Endothelial cell of umbilical vein (primary cell): ENCODE measurements at regions not wholly inside any gene's neighbourhood (a gene's known extent, or its start where the extent isn't known, plus 50 kb on each side); places are given as distances from the start of the nearest gene placed in this dataset.

Experiments
- BruUV-seq: library from RNA; stranded (reverse); fragments of 400-500 nt; replicated peaks from 2 replicates; lab custom pipeline; 2021; lab: Mats Ljungman, UMichigan
- CTCF ChIA-PET: fragments of 300-600, 350-600 bp; sonication (Branson Sonifier 250); formaldehyde crosslinking; loops from one replicate; lab custom pipeline; 2021; ENCODE audit warnings: antibody characterized with exemption, inconsistent platforms; lab: Charles Lee
- POLR2A ChIA-PET: fragments of 300-600, 350-600 bp; sonication (Branson Sonifier 250); formaldehyde crosslinking; loops from one replicate; lab custom pipeline; 2021; ENCODE audit warnings: antibody characterized with exemption, inconsistent platforms; lab: Charles Lee
- DNase-seq: peaks from one replicate; pipeline ENCODE4 v3.0.0-alpha.2; 2011; ENCODE audit warnings: low read depth, low spot score
- FAIRE-seq: peaks from 2 replicates; lab custom pipeline; 2011; peaks lifted over from hg19 to GRCh38; lab: Jason Lieb, UNC
- H2AFZ ChIP-seq: 2 replicates; pipeline ENCODE4 v1.6.0; 2012; ENCODE audit warnings: low read depth, low read length, control low read depth, inconsistent platforms
- H3K27ac ChIP-seq: 2 replicates; pipeline ENCODE4 v1.5.1; 2011; ENCODE audit warnings: low read depth, mild to moderate bottlenecking, control low read depth, low read length, moderate library complexity; ENCODE audit not compliant: insufficient read depth
- H3K27me3 ChIP-seq, 2 experiments: 2 replicates each; pipeline versions ENCODE4 v1.6.0 to v1.6.1; 2011; ENCODE audit warnings: low read length in 2 of 2, mixed read lengths in 1 of 2; ENCODE audit not compliant: control insufficient read depth in 2 of 2, insufficient read depth in 2 of 2
- H3K36me3 ChIP-seq, 2 experiments: 2 replicates in 1 of 2; 3 replicates in 1 of 2; pipeline ENCODE4 v1.5.1; 2011; ENCODE audit warnings: low read length in 2 of 2, mild to moderate bottlenecking in 1 of 2, moderate library complexity in 1 of 2; ENCODE audit not compliant: control insufficient read depth in 2 of 2, insufficient read depth in 2 of 2; ENCODE audit errors: extremely low read depth in 1 of 2
- H3K4me1 ChIP-seq: 3 replicates; pipeline ENCODE4 v1.5.1; 2011; ENCODE audit warnings: mild to moderate bottlenecking, low read length; ENCODE audit not compliant: control insufficient read depth, insufficient read depth; ENCODE audit errors: extremely low read depth
- H3K4me2 ChIP-seq: 2 replicates; pipeline ENCODE4 v1.6.1; 2011; ENCODE audit warnings: low read length, control low read depth, mixed read lengths; ENCODE audit not compliant: insufficient read depth
- H3K4me3 ChIP-seq, 3 experiments: fragments of 200-600 bp in 1 of 3; sonication (generic), shearing (Covaris generic) in 1 of 3; replicated peaks in 1 of 3; 2 replicates each; pipeline ENCODE4 v1.5.1; 2011 to 2016; ENCODE audit warnings: control low read depth in 3 of 3, low read length in 3 of 3, mild to moderate bottlenecking in 2 of 3, inconsistent platforms in 1 of 3, low read depth in 1 of 3, moderate library complexity in 1 of 3; ENCODE audit not compliant: insufficient read depth in 1 of 3
- H3K79me2 ChIP-seq: 2 replicates; pipeline ENCODE4 v1.6.0; 2012; ENCODE audit warnings: low read length, inconsistent platforms; ENCODE audit not compliant: control insufficient read depth, insufficient read depth
- H3K9ac ChIP-seq: replicated peaks from 2 replicates; pipeline ENCODE3; 2011; ENCODE audit warnings: low read length, control low read depth; ENCODE audit not compliant: insufficient read depth; ENCODE audit errors: extremely low read depth
- H3K9me1 ChIP-seq: replicated peaks from 3 replicates; pipeline ENCODE4 v1.6.0; 2011; ENCODE audit warnings: mild to moderate bottlenecking, low read length; ENCODE audit not compliant: control insufficient read depth, insufficient read depth; ENCODE audit errors: extremely low read depth
- H3K9me3 ChIP-seq: replicated peaks from 2 replicates; pipeline ENCODE4 v1.5.1; 2012; ENCODE audit warnings: low read length, inconsistent platforms; ENCODE audit not compliant: control insufficient read depth, insufficient read depth
- H4K20me1 ChIP-seq: replicated peaks from 2 replicates; pipeline ENCODE3; 2011; ENCODE audit warnings: mild to moderate bottlenecking, low read length; ENCODE audit not compliant: control insufficient read depth, insufficient read depth; ENCODE audit errors: extremely low read depth
- CTCF ChIP-seq, 2 donors: IDR thresholded peaks; 1 replicate in 1 of 2; 2 replicates in 1 of 2; pipeline ENCODE4 v1.5.1; 2011; ENCODE audit warnings: low read length in 2 of 2, mild to moderate bottlenecking in 2 of 2, moderate library complexity in 2 of 2, control low read depth in 1 of 2, inconsistent platforms in 1 of 2, low read depth in 1 of 2; ENCODE audit not compliant: insufficient read depth in 1 of 2; ENCODE audit errors: extremely low read depth in 1 of 2
- EZH2 ChIP-seq: IDR thresholded peaks from 2 replicates; pipeline ENCODE4 v1.6.1; 2012; ENCODE audit warnings: borderline replicate concordance, low read depth, mild to moderate bottlenecking, moderate library complexity, low read length, inconsistent platforms; ENCODE audit not compliant: severe bottlenecking
- FOS ChIP-seq: IDR thresholded peaks from 2 replicates; pipeline ENCODE4 v1.6.1; 2011; ENCODE audit warnings: mild to moderate bottlenecking, low read length, moderate library complexity, borderline replicate concordance; ENCODE audit not compliant: insufficient read depth
- GATA2 ChIP-seq: IDR thresholded peaks from 2 replicates; pipeline ENCODE4 v1.7.0; 2011; ENCODE audit warnings: low read depth, mild to moderate bottlenecking, moderate library complexity, mixed read lengths, low read length; ENCODE audit not compliant: insufficient read length, insufficient read depth
- JUN ChIP-seq: IDR thresholded peaks from 2 replicates; pipeline ENCODE4 v1.6.1; 2011; ENCODE audit warnings: borderline replicate concordance, low read depth; ENCODE audit not compliant: insufficient read length, insufficient read depth
- MAX ChIP-seq: IDR thresholded peaks from 2 replicates; pipeline ENCODE4 v1.6.1; 2011; ENCODE audit not compliant: insufficient read depth, insufficient read length
- MYC ChIP-seq: IDR thresholded peaks from one replicate; pipeline ENCODE4 v1.6.1; 2011; ENCODE audit warnings: mild to moderate bottlenecking, low read depth, low read length
- POLR2A ChIP-seq: IDR thresholded peaks from 2 replicates; pipeline ENCODE4 v1.6.1; 2012; ENCODE audit warnings: low read depth, mild to moderate bottlenecking, control low read depth, low read length
- POLR2AphosphoS5 ChIP-seq: IDR thresholded peaks from 2 replicates; pipeline ENCODE4 v1.6.1; 2012; ENCODE audit warnings: low read depth, mild to moderate bottlenecking, control low read depth, low read length, moderate library complexity; ENCODE audit not compliant: insufficient read depth
- dilution Hi-C: fragments of 300-500 bp; cut with MboI; formaldehyde crosslinking; loops from one replicate; pipeline ENCODE4 v1.15.0; 2019; ENCODE audit warnings: low sequenced_read_pairs; ENCODE audit not compliant: extremely low pct_ligation_motif_present
- intact Hi-C: fragments of 100-400 bp; cut with micrococcal nuclease; formaldehyde crosslinking; loops from one replicate; pipeline ENCODE4 v1.10.0; 2022

- BruUV-seq, result no TSS peak
- no peak overlapping the region for H3K9ac ChIP-seq
- TF ChIP-seq MAX (no peak), GATA2 (no peak), POLR2A (no peak), FOS (no peak), POLR2AphosphoS5 (no peak), MYC (no peak), EZH2 (no peak), CTCF (IDR thresholded peaks at IDR 0.05; ENCODE audit: extremely low read depth in 1 of 2, insufficient read depth in 1 of 2, low read depth in 1 of 2, low read length in 2 of 2) (no peak), JUN (no peak)
- DNase-seq, result no peak
- H3K4me2 ChIP-seq, result no peak overlapping the region
- no peaks in the 10 kb centered on the region for H3K27me3 ChIP-seq
- no peaks in the 10 kb centered on the region for H3K79me2 ChIP-seq
- CTCF ChIA-PET, result no interaction called here
- dilution Hi-C loops, result no loop called here
- H4K20me1 ChIP-seq, result no peaks in the 10 kb centered on the region
- no peak overlapping the region for H3K4me3 ChIP-seq
- H3K9me1 ChIP-seq, result no peaks in the 10 kb centered on the region
- H3K27ac ChIP-seq, result no peak overlapping the region
- no peaks in the 10 kb centered on the region for H3K4me1 ChIP-seq
- intact Hi-C loops, result no loop called here
- no peak for FAIRE-seq
- H3K36me3 ChIP-seq, result no peaks in the 10 kb centered on the region
- peaks cover 2% of the 10 kb centered on the region for H3K9me3 ChIP-seq
- POLR2A ChIA-PET, result no interaction called here
- H2AFZ ChIP-seq, result no peak overlapping the region
These were observed 938.4 kb downstream of the CCSER2 start for GRCh38 chr10:85266808-85267207.
